ENCODE measurements at regions not wholly inside any gene's neighbourhood (a gene's known extent, or its start where the extent isn't known, plus 50 kb on each side); places are given as distances from the start of the nearest gene placed in this dataset.

DNA sequence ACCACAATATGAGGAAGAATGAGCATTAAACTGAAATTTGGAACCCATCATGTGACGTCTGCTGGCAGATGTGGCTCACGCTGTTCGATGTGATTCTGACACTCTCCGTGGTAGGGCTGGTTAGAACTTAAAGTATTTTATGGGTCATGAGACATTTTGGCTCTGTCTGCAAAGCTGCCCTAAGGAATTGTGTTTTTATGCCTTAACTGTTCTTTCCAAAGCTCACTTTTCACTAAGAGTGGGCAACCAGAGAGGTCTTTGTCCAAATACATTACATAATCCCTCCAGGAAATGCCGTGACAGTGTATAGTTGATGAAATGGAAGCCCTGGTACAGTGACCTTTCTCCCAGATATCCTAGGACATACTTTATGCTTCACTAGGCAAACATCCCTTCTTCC, 119.1 kb downstream of the AQP4 start:
- TF ChIP-seq POLR2AphosphoS5 (IDR thresholded peaks at IDR 0.05; ENCODE audit: insufficient read depth, low read depth, low read length), result no peak
- TF ChIP-seq CTCF (IDR thresholded peaks at IDR 0.05; ENCODE audit: extremely low read depth in 1 of 2, insufficient read depth in 1 of 2, low read depth in 1 of 2, low read length in 2 of 2), result no peak
- no peak for TF ChIP-seq MYC (IDR thresholded peaks at IDR 0.05; ENCODE audit: low read depth, low read length)
- TF ChIP-seq GATA2 (IDR thresholded peaks at IDR 0.05; ENCODE audit: insufficient read depth, insufficient read length, low read depth, low read length), result no peak
- TF ChIP-seq EZH2 (IDR thresholded peaks at IDR 0.05; ENCODE audit: borderline replicate concordance, low read depth, low read length, severe bottlenecking), result no peak

All from endothelial cell of umbilical vein (primary cell).